ENCODE measurements at regions not wholly inside any gene's neighbourhood (a gene's known extent, or its start where the extent isn't known, plus 50 kb on each side); places are given as distances from the start of the nearest gene placed in this dataset.

GRCh38 chr22:47647720-47648119 lies 885.3 kb downstream of the TBC1D22A start:
- TF ChIP-seq CTCF (IDR thresholded peaks at IDR 0.05): no peak
- no peak for TF ChIP-seq ZFX (IDR thresholded peaks at IDR 0.05; ENCODE audit: borderline replicate concordance)
